Neural cell (in vitro differentiated cells): ENCODE measurements at regions not wholly inside any gene's neighbourhood (a gene's known extent, or its start where the extent isn't known, plus 50 kb on each side); places are given as distances from the start of the nearest gene placed in this dataset.
A peak's percentile ranks its signal among the peaks of the same experiment; 100 is the strongest.

Experiments used
- EP300 ChIP-seq: fragments of 450-650 bp; conservative IDR thresholded peaks from 2 replicates; pipeline ENCODE4 v1.6.1; 2014; ENCODE audit warnings: antibody characterized with exemption, mild to moderate bottlenecking, moderate library complexity; ENCODE audit not compliant: poor library complexity, severe bottlenecking
- MXI1 ChIP-seq: fragments of 450-650 bp; conservative IDR thresholded peaks from 2 replicates; pipeline ENCODE4 v1.6.1; 2014; ENCODE audit warnings: antibody characterized with exemption, mild to moderate bottlenecking; ENCODE audit not compliant: poor library complexity, severe bottlenecking
- RAD21 ChIP-seq: fragments of 450-650 bp; conservative IDR thresholded peaks from 2 replicates; pipeline ENCODE4 v1.6.1; 2014; ENCODE audit warnings: antibody characterized with exemption, mild to moderate bottlenecking, moderate library complexity
- TF ChIP-seq, protein P1 (sequence below): IDR thresholded peaks from 2 replicates; pipeline ENCODE4 v1.6.1; 2012; ENCODE audit warnings: borderline replicate concordance
- TF ChIP-seq, protein P2 (sequence below): fragments of 450-650 bp; IDR thresholded peaks from 2 replicates; pipeline ENCODE4 v1.5.1; 2014; ENCODE audit warnings: antibody characterized with exemption, mild to moderate bottlenecking, moderate library complexity; ENCODE audit not compliant: poor library complexity, severe bottlenecking

GRCh38 chr7:97468493-97468892 lies 263.4 kb upstream of the TAC1 start:
- TF ChIP-seq, protein P1, sequence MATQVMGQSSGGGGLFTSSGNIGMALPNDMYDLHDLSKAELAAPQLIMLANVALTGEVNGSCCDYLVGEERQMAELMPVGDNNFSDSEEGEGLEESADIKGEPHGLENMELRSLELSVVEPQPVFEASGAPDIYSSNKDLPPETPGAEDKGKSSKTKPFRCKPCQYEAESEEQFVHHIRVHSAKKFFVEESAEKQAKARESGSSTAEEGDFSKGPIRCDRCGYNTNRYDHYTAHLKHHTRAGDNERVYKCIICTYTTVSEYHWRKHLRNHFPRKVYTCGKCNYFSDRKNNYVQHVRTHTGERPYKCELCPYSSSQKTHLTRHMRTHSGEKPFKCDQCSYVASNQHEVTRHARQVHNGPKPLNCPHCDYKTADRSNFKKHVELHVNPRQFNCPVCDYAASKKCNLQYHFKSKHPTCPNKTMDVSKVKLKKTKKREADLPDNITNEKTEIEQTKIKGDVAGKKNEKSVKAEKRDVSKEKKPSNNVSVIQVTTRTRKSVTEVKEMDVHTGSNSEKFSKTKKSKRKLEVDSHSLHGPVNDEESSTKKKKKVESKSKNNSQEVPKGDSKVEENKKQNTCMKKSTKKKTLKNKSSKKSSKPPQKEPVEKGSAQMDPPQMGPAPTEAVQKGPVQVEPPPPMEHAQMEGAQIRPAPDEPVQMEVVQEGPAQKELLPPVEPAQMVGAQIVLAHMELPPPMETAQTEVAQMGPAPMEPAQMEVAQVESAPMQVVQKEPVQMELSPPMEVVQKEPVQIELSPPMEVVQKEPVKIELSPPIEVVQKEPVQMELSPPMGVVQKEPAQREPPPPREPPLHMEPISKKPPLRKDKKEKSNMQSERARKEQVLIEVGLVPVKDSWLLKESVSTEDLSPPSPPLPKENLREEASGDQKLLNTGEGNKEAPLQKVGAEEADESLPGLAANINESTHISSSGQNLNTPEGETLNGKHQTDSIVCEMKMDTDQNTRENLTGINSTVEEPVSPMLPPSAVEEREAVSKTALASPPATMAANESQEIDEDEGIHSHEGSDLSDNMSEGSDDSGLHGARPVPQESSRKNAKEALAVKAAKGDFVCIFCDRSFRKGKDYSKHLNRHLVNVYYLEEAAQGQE, result no peak
- TF ChIP-seq, protein P2, sequence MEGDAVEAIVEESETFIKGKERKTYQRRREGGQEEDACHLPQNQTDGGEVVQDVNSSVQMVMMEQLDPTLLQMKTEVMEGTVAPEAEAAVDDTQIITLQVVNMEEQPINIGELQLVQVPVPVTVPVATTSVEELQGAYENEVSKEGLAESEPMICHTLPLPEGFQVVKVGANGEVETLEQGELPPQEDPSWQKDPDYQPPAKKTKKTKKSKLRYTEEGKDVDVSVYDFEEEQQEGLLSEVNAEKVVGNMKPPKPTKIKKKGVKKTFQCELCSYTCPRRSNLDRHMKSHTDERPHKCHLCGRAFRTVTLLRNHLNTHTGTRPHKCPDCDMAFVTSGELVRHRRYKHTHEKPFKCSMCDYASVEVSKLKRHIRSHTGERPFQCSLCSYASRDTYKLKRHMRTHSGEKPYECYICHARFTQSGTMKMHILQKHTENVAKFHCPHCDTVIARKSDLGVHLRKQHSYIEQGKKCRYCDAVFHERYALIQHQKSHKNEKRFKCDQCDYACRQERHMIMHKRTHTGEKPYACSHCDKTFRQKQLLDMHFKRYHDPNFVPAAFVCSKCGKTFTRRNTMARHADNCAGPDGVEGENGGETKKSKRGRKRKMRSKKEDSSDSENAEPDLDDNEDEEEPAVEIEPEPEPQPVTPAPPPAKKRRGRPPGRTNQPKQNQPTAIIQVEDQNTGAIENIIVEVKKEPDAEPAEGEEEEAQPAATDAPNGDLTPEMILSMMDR, result no peak
- TF ChIP-seq RAD21, result no peak
- peak; percentile 92 for TF ChIP-seq EP300
- TF ChIP-seq MXI1, result no peak
